ENCODE measurements at regions not wholly inside any gene's neighbourhood (a gene's known extent, or its start where the extent isn't known, plus 50 kb on each side); places are given as distances from the start of the nearest gene placed in this dataset.

GRCh38 chr5:101362067-101362466 is 459.0 kb upstream of the ST8SIA4 start:
- TF ChIP-seq TAF1 (IDR thresholded peaks at IDR 0.05; ENCODE audit: borderline replicate concordance, insufficient read depth, low read length): no peak
- TF ChIP-seq POLR2AphosphoS5 (IDR thresholded peaks at IDR 0.05; ENCODE audit: low read depth, low read length): no peak
- TF ChIP-seq SIN3A (IDR thresholded peaks at IDR 0.05; ENCODE audit: borderline replicate concordance, insufficient read depth, low read length): no peak
